HEK293 (cell line): ENCODE measurements at regions not wholly inside any gene's neighbourhood (a gene's known extent, or its start where the extent isn't known, plus 50 kb on each side); places are given as distances from the start of the nearest gene placed in this dataset.

Experiments
- KLF1 ChIP-seq: fragments of 450-650 bp; formaldehyde crosslinking; IDR thresholded peaks from 2 replicates; pipeline ENCODE4 v1.5.1; 2016; ENCODE audit warnings: missing biosample characterization, missing genetic modification characterization
- KLF8 ChIP-seq: fragments of 450-650 bp; formaldehyde crosslinking; IDR thresholded peaks from 2 replicates; pipeline ENCODE4 v1.5.1; 2016; ENCODE audit warnings: missing biosample characterization, missing genetic modification characterization
- ZBTB7A ChIP-seq: fragments of 450-650 bp; formaldehyde crosslinking; IDR thresholded peaks from 2 replicates; pipeline ENCODE4 v1.5.1; 2016; ENCODE audit warnings: low read depth, missing biosample characterization, missing genetic modification characterization
- ZNF530 ChIP-seq: fragments of 450-650 bp; formaldehyde crosslinking; IDR thresholded peaks from 2 replicates; pipeline ENCODE4 v1.5.1; 2016; ENCODE audit warnings: low read depth, missing biosample characterization, missing genetic modification characterization
- ZNF544 ChIP-seq: fragments of 450-650 bp; formaldehyde crosslinking; IDR thresholded peaks from 2 replicates; pipeline ENCODE4 v1.5.0; 2017; ENCODE audit warnings: missing biosample characterization, missing genetic modification characterization
- TF ChIP-seq, protein P1 (sequence below): fragments of 450-650 bp; formaldehyde crosslinking; IDR thresholded peaks from 2 replicates; pipeline ENCODE4 v1.5.1; 2016; ENCODE audit warnings: missing biosample characterization, missing genetic modification characterization
- TF ChIP-seq, protein P2 (sequence below): fragments of 450-650 bp; formaldehyde crosslinking; IDR thresholded peaks from 2 replicates; pipeline ENCODE4 v1.5.1; 2016; ENCODE audit warnings: missing biosample characterization, missing genetic modification characterization

DNA sequence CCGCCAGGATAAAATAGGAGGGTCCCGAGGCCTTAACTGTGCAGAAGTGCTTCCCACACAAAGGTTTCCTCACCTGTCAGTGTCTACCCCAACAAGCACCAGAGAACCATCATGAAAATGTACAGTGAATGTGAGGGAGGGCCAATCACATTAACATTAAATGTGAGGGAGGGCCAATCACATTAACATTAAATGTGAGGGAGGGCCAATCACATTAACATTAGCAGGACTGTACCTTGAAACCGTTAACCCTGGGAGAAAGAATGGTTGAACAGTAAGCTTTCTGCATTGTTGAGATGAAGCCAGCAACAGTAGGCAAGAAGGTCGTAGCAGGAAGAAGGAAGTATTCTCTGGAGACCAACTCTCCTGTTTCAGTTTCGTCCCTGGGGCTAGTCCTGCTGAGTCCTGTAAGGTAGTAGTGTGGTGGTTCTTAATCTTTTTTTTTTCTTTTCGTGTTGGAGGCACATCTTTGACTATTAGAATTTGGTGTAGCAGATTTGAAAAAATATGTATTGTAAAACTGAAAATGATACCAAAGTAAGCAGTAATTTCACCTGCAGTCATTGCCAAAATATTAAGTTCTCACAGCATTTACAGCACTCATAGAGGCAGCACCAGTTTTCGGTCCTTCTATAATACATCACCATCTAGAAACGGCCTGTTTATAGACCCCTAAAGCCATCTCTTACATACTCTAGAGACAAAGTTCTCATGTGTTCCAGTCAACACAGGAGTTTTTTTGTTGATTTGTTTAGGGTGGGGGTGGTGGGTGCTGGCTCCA, 98.6 kb upstream of the PPP2R5A start:
- TF ChIP-seq ZBTB7A (tag by site-specific recombination) (no peak), ZNF530 (no peak), KLF8 (tag by site-specific recombination) (no peak), KLF1 (tag by site-specific recombination) (no peak), ZNF544 (tag by site-specific recombination) (no peak)
- TF ChIP-seq, protein P1, sequence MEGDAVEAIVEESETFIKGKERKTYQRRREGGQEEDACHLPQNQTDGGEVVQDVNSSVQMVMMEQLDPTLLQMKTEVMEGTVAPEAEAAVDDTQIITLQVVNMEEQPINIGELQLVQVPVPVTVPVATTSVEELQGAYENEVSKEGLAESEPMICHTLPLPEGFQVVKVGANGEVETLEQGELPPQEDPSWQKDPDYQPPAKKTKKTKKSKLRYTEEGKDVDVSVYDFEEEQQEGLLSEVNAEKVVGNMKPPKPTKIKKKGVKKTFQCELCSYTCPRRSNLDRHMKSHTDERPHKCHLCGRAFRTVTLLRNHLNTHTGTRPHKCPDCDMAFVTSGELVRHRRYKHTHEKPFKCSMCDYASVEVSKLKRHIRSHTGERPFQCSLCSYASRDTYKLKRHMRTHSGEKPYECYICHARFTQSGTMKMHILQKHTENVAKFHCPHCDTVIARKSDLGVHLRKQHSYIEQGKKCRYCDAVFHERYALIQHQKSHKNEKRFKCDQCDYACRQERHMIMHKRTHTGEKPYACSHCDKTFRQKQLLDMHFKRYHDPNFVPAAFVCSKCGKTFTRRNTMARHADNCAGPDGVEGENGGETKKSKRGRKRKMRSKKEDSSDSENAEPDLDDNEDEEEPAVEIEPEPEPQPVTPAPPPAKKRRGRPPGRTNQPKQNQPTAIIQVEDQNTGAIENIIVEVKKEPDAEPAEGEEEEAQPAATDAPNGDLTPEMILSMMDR (tag by site-specific recombination) = no peak
- TF ChIP-seq, protein P2, sequence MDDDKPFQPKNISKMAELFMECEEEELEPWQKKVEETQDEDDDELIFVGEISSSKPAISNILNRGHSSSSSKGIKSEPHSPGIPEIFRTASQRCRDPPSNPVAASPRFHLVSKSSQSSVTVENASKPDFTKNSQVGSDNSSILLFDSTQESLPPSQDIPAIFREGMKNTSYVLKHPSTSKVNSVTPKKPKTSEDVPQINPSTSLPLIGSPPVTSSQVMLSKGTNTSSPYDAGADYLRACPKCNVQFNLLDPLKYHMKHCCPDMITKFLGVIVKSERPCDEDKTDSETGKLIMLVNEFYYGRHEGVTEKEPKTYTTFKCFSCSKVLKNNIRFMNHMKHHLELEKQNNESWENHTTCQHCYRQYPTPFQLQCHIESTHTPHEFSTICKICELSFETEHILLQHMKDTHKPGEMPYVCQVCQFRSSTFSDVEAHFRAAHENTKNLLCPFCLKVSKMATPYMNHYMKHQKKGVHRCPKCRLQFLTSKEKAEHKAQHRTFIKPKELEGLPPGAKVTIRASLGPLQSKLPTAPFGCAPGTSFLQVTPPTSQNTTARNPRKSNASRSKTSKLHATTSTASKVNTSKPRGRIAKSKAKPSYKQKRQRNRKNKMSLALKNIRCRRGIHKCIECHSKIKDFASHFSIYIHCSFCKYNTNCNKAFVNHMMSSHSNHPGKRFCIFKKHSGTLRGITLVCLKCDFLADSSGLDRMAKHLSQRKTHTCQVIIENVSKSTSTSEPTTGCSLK = no peak
